ENCODE measurements at regions not wholly inside any gene's neighbourhood (a gene's known extent, or its start where the extent isn't known, plus 50 kb on each side); places are given as distances from the start of the nearest gene placed in this dataset.

DNA sequence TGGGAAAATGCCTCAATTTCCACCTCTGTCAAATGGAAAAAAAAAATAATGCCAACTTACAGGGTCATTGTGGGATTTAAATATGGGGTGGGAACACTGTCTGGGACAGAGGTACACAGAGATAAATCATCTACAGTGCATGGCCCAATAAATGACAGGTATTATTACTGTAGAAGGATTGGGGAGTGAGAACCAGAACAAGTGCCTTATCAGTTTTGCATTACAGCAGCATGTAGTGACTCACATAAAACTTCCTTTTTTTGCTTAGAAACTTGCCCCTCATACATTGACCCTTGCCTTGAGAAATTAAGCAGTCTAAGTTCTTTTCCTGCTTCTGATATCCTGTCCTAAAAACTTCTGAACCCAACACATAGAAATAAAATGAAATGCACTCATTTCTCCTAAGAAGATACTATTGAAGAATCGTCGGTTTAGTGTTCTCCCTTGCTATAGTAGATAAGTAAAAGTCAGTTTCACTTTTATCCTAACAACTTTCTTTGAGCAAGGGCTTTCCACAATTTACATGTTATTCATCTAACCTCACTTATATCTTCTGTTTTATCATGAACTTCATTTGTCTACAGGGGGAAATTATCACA is 121.0 kb upstream of the HAAO start:
- H3K4me2 ChIP-seq (ENCODE audit: low read length) = no peak overlapping the region
- no peak overlapping the region for H2AFZ ChIP-seq (ENCODE audit: low read length)

DNA sequence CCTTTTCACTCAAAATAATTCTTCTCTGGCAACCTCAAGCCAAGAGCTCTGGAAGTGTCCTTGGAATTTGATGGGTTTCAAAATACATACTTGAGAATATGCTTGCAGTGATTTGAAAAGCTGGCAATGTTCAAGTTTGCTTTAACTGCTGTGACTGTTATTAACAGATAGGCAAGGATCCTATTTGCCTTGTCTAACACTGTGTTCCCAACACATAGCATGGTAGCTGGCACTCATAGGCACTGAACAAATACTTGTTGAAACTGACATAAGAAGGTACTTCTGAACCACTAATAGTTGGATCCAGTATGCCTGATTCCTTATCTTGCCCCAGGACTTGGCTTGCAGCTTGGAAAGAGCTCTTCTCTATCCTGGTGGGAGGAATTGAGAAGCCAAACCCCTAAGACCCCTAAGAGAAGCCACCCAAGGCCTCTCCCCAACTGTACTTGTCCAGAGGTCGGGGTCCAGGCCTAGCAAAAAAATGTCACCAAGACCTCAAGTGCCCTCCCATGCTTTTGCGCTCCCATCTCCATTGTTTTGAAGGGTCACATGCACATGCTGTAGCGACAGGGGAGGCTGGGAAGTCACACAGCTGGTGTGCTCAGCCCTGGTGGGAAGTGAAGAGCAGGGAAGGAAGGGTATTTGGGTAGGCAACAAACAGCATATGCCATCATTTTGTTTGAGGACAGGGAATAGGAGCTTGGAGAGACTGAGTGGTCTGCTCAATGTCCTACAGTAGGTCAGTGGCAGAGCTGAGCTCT is 118.4 kb upstream of the HAAO start:
- H3K4me3 ChIP-seq (ENCODE audit: low read depth, low read length, poor library complexity, severe bottlenecking) = no peak overlapping the region
- H3K9me3 ChIP-seq (ENCODE audit: low read length) = no peaks in the 10 kb centered on the region
- POLR2A ChIA-PET = interaction anchor here (0.6 kb wide), 1 partner anchor 72 kb away, joined by 4 read pairs; no protein-coding TSS in a partner anchor
- intact Hi-C loops (cut with micrococcal nuclease; ENCODE audit: unreplicated experiment) = no loop called here
- H4K20me1 ChIP-seq (ENCODE audit: insufficient read depth, low read length) = no peaks in the 10 kb centered on the region
- TF ChIP-seq, protein P1, sequence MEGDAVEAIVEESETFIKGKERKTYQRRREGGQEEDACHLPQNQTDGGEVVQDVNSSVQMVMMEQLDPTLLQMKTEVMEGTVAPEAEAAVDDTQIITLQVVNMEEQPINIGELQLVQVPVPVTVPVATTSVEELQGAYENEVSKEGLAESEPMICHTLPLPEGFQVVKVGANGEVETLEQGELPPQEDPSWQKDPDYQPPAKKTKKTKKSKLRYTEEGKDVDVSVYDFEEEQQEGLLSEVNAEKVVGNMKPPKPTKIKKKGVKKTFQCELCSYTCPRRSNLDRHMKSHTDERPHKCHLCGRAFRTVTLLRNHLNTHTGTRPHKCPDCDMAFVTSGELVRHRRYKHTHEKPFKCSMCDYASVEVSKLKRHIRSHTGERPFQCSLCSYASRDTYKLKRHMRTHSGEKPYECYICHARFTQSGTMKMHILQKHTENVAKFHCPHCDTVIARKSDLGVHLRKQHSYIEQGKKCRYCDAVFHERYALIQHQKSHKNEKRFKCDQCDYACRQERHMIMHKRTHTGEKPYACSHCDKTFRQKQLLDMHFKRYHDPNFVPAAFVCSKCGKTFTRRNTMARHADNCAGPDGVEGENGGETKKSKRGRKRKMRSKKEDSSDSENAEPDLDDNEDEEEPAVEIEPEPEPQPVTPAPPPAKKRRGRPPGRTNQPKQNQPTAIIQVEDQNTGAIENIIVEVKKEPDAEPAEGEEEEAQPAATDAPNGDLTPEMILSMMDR (conservative IDR thresholded peaks at IDR 0.05; ENCODE audit: low read length) = no peak
- no peak for DNase-seq (ENCODE audit: low spot score)
- H3K4me2 ChIP-seq (ENCODE audit: low read length) = no peak overlapping the region
- CTCF ChIA-PET (ENCODE audit: unreplicated experiment) = interaction anchor here (0.6 kb wide), 1 partner anchor 1206 kb away, joined by 3 read pairs; no protein-coding TSS in a partner anchor
- no peaks in the 10 kb centered on the region for H3K79me2 ChIP-seq (ENCODE audit: insufficient read depth, low read depth, low read length)
- H3K36me3 ChIP-seq (ENCODE audit: insufficient read depth, low read length) = no peaks in the 10 kb centered on the region
- no peak overlapping the region for H3K27ac ChIP-seq (ENCODE audit: low read depth, low read length, poor library complexity, severe bottlenecking)
- H2AFZ ChIP-seq (ENCODE audit: low read length) = no peak overlapping the region
- no peaks in the 10 kb centered on the region for H3K4me1 ChIP-seq (ENCODE audit: insufficient read depth, low read length, poor library complexity, severe bottlenecking)
- BruUV-seq (replicated peaks) = no TSS peak
- no peaks in the 10 kb centered on the region for H3K9me2 ChIP-seq (ENCODE audit: insufficient read depth, low read length)

More for the DNA sequence above, 121.0 kb upstream of the HAAO start:
- H3K27ac ChIP-seq (ENCODE audit: low read depth, low read length, poor library complexity, severe bottlenecking) = no peak overlapping the region
- no peaks in the 10 kb centered on the region for H3K79me2 ChIP-seq (ENCODE audit: insufficient read depth, low read depth, low read length)
- DNase-seq (ENCODE audit: low spot score) = no peak
- no peaks in the 10 kb centered on the region for H3K9me2 ChIP-seq (ENCODE audit: insufficient read depth, low read length)
- H3K36me3 ChIP-seq (ENCODE audit: insufficient read depth, low read length) = no peaks in the 10 kb centered on the region
- no TSS peak for BruUV-seq (replicated peaks)
- no peaks in the 10 kb centered on the region for H4K20me1 ChIP-seq (ENCODE audit: insufficient read depth, low read length)
- ChIA-PET POLR2A (no interaction called here), CTCF (ENCODE audit: unreplicated experiment) (no interaction called here)
- no peak for TF ChIP-seq EZH2phosphoT487 (IDR thresholded peaks at IDR 0.05; ENCODE audit: borderline replicate concordance, low read depth, low read length)
- TF ChIP-seq, protein P1 (conservative IDR thresholded peaks at IDR 0.05; ENCODE audit: low read length) = no peak
- H3K4me3 ChIP-seq (ENCODE audit: low read depth, low read length, poor library complexity, severe bottlenecking) = no peak overlapping the region
- intact Hi-C loops (cut with micrococcal nuclease; ENCODE audit: unreplicated experiment) = no loop called here
- no peaks in the 10 kb centered on the region for H3K4me1 ChIP-seq (ENCODE audit: insufficient read depth, low read length, poor library complexity, severe bottlenecking)
- H3K9me3 ChIP-seq (ENCODE audit: low read length) = no peaks in the 10 kb centered on the region

DNA sequence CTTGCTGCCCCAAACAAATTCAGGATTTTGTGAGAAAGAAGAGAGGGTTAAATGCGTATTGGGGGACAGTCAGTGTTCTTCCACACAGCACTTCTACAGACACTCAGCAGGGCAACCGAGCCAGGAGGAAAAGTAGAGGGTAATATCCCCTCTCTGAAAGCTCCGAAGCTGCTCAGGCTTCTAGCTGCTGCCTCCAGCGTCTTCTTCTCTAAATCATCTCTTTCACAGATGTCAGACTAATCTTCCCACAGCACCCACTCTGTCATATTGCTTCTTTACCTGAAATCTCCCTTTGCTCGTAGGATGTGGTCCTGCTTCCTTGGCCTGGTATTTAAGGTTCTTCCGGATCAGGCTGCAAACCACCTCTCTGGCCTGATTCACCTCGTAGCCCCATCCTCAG is 117.6 kb upstream of the HAAO start:
- Histone ChIP-seq H3K4me3 (ENCODE audit: low read depth, low read length, poor library complexity, severe bottlenecking) (no peak overlapping the region), H3K79me2 (ENCODE audit: insufficient read depth, low read depth, low read length) (no peaks in the 10 kb centered on the region), H3K9me3 (ENCODE audit: low read length) (no peaks in the 10 kb centered on the region), H3K4me2 (ENCODE audit: low read length) (no peak overlapping the region), H3K4me1 (ENCODE audit: insufficient read depth, low read length, poor library complexity, severe bottlenecking) (no peaks in the 10 kb centered on the region), H4K20me1 (ENCODE audit: insufficient read depth, low read length) (no peaks in the 10 kb centered on the region), H2AFZ (ENCODE audit: low read length) (no peak overlapping the region), H3K36me3 (ENCODE audit: insufficient read depth, low read length) (no peaks in the 10 kb centered on the region), H3K9me2 (ENCODE audit: insufficient read depth, low read length) (no peaks in the 10 kb centered on the region), H3K27ac (ENCODE audit: low read depth, low read length, poor library complexity, severe bottlenecking) (no peak overlapping the region)
- ChIA-PET POLR2A (interaction anchor here (0.6 kb wide), 2 partner anchors 205 to 795 kb away, joined by 3 to 5 read pairs; no protein-coding TSS in a partner anchor), CTCF (ENCODE audit: unreplicated experiment) (interaction anchor here (0.6 kb wide), 1 partner anchor 1207 kb away, joined by 3 read pairs; no protein-coding TSS in a partner anchor)
- TF ChIP-seq, protein P1 (conservative IDR thresholded peaks at IDR 0.05; ENCODE audit: low read length) = no peak
- no peak for TF ChIP-seq EZH2phosphoT487 (IDR thresholded peaks at IDR 0.05; ENCODE audit: borderline replicate concordance, low read depth, low read length)
- DNase-seq (ENCODE audit: low spot score) = no peak
- intact Hi-C loops (cut with micrococcal nuclease; ENCODE audit: unreplicated experiment) = no loop called here
- BruUV-seq (replicated peaks) = no TSS peak

All from OCI-LY7 (cell line).